ENCODE measurements at regions not wholly inside any gene's neighbourhood (a gene's known extent, or its start where the extent isn't known, plus 50 kb on each side); places are given as distances from the start of the nearest gene placed in this dataset.
"Not testable (repeated sequence)": the region's sequence is repeated elsewhere in the genome, so short reads cannot be mapped to it uniquely, and the experiment has no call there.

GRCh38 chr7:119096683-119097082 lies 872.2 kb downstream of the ANKRD7 start:
- Histone ChIP-seq H3K36me3 (ENCODE audit: low read depth) (no peaks in the 10 kb centered on the region), H3K27ac (ENCODE audit: poor library complexity, severe bottlenecking) (no peak overlapping the region), H3K9me3 (ENCODE audit: severe bottlenecking) (no peaks in the 10 kb centered on the region), H3K4me3 (ENCODE audit: severe bottlenecking) (no peak overlapping the region), H3K4me1 (ENCODE audit: insufficient read depth, poor library complexity, severe bottlenecking) (peaks cover 3% of the 10 kb centered on the region), H3K27me3 (ENCODE audit: insufficient read depth, poor library complexity, severe bottlenecking) (no peaks in the 10 kb centered on the region)
- TF ChIP-seq CTCF (IDR thresholded peaks at IDR 0.05; ENCODE audit: poor library complexity, severe bottlenecking), result no peak
- DNase-seq (ENCODE audit: low spot score), result no peak
- ATAC-seq (ENCODE audit: low read depth), result no peak

- not testable (repeated sequence) for H3K27ac ChIP-seq (ENCODE audit: poor library complexity, severe bottlenecking); H3K4me1 ChIP-seq (ENCODE audit: insufficient read depth, poor library complexity, severe bottlenecking); H3K36me3 ChIP-seq (ENCODE audit: low read depth); DNase-seq (ENCODE audit: low spot score); H3K4me3 ChIP-seq (ENCODE audit: severe bottlenecking); H3K27me3 ChIP-seq (ENCODE audit: insufficient read depth, poor library complexity, severe bottlenecking); ATAC-seq (ENCODE audit: low read depth); H3K9me3 ChIP-seq (ENCODE audit: severe bottlenecking)
Observed at GRCh38 chr7:119100611-119101258, 876.2 kb downstream of the ANKRD7 start.

- DNase-seq (ENCODE audit: low spot score) (no peak), ATAC-seq (ENCODE audit: low read depth) (no peak)
- Histone ChIP-seq H3K9me3 (ENCODE audit: severe bottlenecking) (no peaks in the 10 kb centered on the region), H3K27ac (ENCODE audit: poor library complexity, severe bottlenecking) (no peak overlapping the region), H3K4me1 (ENCODE audit: insufficient read depth, poor library complexity, severe bottlenecking) (peaks cover 3% of the 10 kb centered on the region), H3K4me3 (ENCODE audit: severe bottlenecking) (no peak overlapping the region), H3K36me3 (ENCODE audit: low read depth) (no peaks in the 10 kb centered on the region), H3K27me3 (ENCODE audit: insufficient read depth, poor library complexity, severe bottlenecking) (no peaks in the 10 kb centered on the region)
- TF ChIP-seq CTCF (IDR thresholded peaks at IDR 0.05; ENCODE audit: poor library complexity, severe bottlenecking), result no peak
Observed at GRCh38 chr7:119102291-119102690, 877.8 kb downstream of the ANKRD7 start.

GRCh38 chr7:119105381-119105780 lies 880.9 kb downstream of the ANKRD7 start:
- Histone ChIP-seq H3K36me3 (ENCODE audit: low read depth) (no peaks in the 10 kb centered on the region), H3K27ac (ENCODE audit: poor library complexity, severe bottlenecking) (no peak overlapping the region), H3K4me3 (ENCODE audit: severe bottlenecking) (no peak overlapping the region), H3K4me1 (ENCODE audit: insufficient read depth, poor library complexity, severe bottlenecking) (peaks cover 3% of the 10 kb centered on the region), H3K9me3 (ENCODE audit: severe bottlenecking) (no peaks in the 10 kb centered on the region), H3K27me3 (ENCODE audit: insufficient read depth, poor library complexity, severe bottlenecking) (no peaks in the 10 kb centered on the region)
- no peak for ATAC-seq (ENCODE audit: low read depth)
- TF ChIP-seq CTCF (IDR thresholded peaks at IDR 0.05; ENCODE audit: poor library complexity, severe bottlenecking), result no peak
- DNase-seq (ENCODE audit: low spot score), result no peak

- H3K9me3 ChIP-seq (ENCODE audit: severe bottlenecking), result no peaks in the 10 kb centered on the region
- no peak overlapping the region for H3K4me3 ChIP-seq (ENCODE audit: severe bottlenecking)
- no peaks in the 10 kb centered on the region for H3K4me1 ChIP-seq (ENCODE audit: insufficient read depth, poor library complexity, severe bottlenecking)
- H3K27me3 ChIP-seq (ENCODE audit: insufficient read depth, poor library complexity, severe bottlenecking), result no peaks in the 10 kb centered on the region
- DNase-seq (ENCODE audit: low spot score) (no peak), ATAC-seq (ENCODE audit: low read depth) (no peak)
- no peak for TF ChIP-seq CTCF (IDR thresholded peaks at IDR 0.05; ENCODE audit: poor library complexity, severe bottlenecking)
- H3K36me3 ChIP-seq (ENCODE audit: low read depth), result no peaks in the 10 kb centered on the region
- H3K27ac ChIP-seq (ENCODE audit: poor library complexity, severe bottlenecking), result no peak overlapping the region
Observed at GRCh38 chr7:119123326-119123725, 898.8 kb downstream of the ANKRD7 start.

Data from RWPE2 (cell line).